Fibroblast of lung (primary cell): ENCODE measurements at regions not wholly inside any gene's neighbourhood (a gene's known extent, or its start where the extent isn't known, plus 50 kb on each side); places are given as distances from the start of the nearest gene placed in this dataset.

Source experiments
- EZH2 ChIP-seq: IDR thresholded peaks from 2 replicates; pipeline ENCODE4 v1.5.1; 2012; ENCODE audit warnings: low read length, control low read depth, mild to moderate bottlenecking; ENCODE audit errors: missing control alignments
- TF ChIP-seq, protein P1 (sequence below), 2 donors: IDR thresholded peaks in 1 of 2; conservative IDR thresholded peaks in 1 of 2; 1 replicate in 1 of 2; 2 replicates in 1 of 2; pipeline ENCODE4 v1.5.1; 2011 to 2012; ENCODE audit warnings: low read length in 2 of 2, control low read depth in 1 of 2, inconsistent platforms in 1 of 2, low read depth in 1 of 2, mild to moderate bottlenecking in 1 of 2

DNA sequence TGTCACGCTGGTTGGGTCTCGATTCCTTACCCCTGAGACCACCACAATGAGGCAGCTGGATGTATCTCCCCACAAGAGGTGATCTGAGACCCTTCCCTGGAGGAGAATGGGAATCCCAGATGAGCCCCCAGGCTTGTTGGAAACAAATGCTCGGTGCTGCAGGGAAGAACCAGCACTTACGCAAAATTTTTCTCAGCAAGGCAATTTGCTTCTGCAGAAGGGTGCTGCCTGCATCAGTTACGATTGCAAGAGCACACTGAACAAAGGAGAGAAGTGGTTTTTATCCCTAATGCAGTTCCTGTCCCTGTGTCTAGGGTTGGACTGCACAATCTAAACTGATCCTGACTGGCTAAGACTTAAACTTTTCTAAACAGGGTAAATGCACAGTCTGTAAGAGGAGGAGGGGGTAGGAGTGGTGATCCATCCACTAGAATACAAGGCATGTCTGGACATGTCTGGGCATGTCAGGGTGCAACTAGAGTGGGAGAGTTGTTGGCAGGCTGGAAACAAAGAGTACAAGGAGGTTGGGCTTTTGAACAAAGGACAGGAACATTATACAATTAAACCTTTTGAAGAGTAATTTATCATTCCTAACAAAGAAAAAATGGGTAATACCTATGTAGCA, 114.9 kb upstream of the FAM3C start:
- TF ChIP-seq, protein P1, sequence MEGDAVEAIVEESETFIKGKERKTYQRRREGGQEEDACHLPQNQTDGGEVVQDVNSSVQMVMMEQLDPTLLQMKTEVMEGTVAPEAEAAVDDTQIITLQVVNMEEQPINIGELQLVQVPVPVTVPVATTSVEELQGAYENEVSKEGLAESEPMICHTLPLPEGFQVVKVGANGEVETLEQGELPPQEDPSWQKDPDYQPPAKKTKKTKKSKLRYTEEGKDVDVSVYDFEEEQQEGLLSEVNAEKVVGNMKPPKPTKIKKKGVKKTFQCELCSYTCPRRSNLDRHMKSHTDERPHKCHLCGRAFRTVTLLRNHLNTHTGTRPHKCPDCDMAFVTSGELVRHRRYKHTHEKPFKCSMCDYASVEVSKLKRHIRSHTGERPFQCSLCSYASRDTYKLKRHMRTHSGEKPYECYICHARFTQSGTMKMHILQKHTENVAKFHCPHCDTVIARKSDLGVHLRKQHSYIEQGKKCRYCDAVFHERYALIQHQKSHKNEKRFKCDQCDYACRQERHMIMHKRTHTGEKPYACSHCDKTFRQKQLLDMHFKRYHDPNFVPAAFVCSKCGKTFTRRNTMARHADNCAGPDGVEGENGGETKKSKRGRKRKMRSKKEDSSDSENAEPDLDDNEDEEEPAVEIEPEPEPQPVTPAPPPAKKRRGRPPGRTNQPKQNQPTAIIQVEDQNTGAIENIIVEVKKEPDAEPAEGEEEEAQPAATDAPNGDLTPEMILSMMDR (conservative IDR thresholded peaks at IDR 0.05 in 1 of 2, IDR thresholded peaks at IDR 0.05 in 1 of 2; ENCODE audit: low read depth in 1 of 2, low read length in 2 of 2): no peak
- no peak for TF ChIP-seq EZH2
